ENCODE measurements at regions not wholly inside any gene's neighbourhood (a gene's known extent, or its start where the extent isn't known, plus 50 kb on each side); places are given as distances from the start of the nearest gene placed in this dataset.

GRCh38 chr7:47031786-47032535 lies 550.0 kb downstream of the TNS3 start:
- intact Hi-C loops (cut with DNase I): no loop called here
- H3K4me1 ChIP-seq (ENCODE audit: control insufficient read depth in 2 of 3, insufficient read depth in 2 of 3, low read depth in 1 of 3, low read length in 3 of 3): no peaks in the 10 kb centered on the region

GRCh38 chr7:47028284-47028683 lies 553.6 kb downstream of the TNS3 start:
- Histone ChIP-seq H3K4me3 (ENCODE audit: low read length in 3 of 3) (no peak overlapping the region), H3K27ac (ENCODE audit: low read depth in 2 of 2, low read length in 2 of 2) (no peak overlapping the region), H3K9me3 (ENCODE audit: control insufficient read depth in 2 of 3, insufficient read depth in 1 of 3, low read length in 3 of 3) (no peaks in the 10 kb centered on the region), H3K27me3 (ENCODE audit: control insufficient read depth, insufficient read depth, low read length) (no peaks in the 10 kb centered on the region), H3K4me1 (ENCODE audit: control insufficient read depth in 2 of 3, insufficient read depth in 2 of 3, low read depth in 1 of 3, low read length in 3 of 3) (no peaks in the 10 kb centered on the region), H3K9ac (ENCODE audit: low read length in 3 of 3) (no peak overlapping the region), H3K36me3 (ENCODE audit: control insufficient read depth in 2 of 3, insufficient read depth in 3 of 3, low read length in 3 of 3) (no peaks in the 10 kb centered on the region)
- intact Hi-C loops (cut with DNase I): no loop called here
- TF ChIP-seq CTCF (IDR thresholded peaks at IDR 0.05; ENCODE audit: borderline replicate concordance, extremely low read depth, insufficient read depth): no peak
- DNase-seq (no peak), FAIRE-seq (no peak)

More at GRCh38 chr7:47031786-47032535, 550.0 kb downstream of the TNS3 start:
- no peaks in the 10 kb centered on the region for H3K27me3 ChIP-seq (ENCODE audit: control insufficient read depth, insufficient read depth, low read length)
- no peak overlapping the region for H3K4me3 ChIP-seq (ENCODE audit: low read length in 3 of 3)
- no peak overlapping the region for H3K27ac ChIP-seq (ENCODE audit: low read depth in 2 of 2, low read length in 2 of 2)
- H3K9me3 ChIP-seq (ENCODE audit: control insufficient read depth in 2 of 3, insufficient read depth in 1 of 3, low read length in 3 of 3): no peaks in the 10 kb centered on the region
- FAIRE-seq (no peak), DNase-seq (peak in 1 of 5 donors; percentile 76)
- H3K9ac ChIP-seq (ENCODE audit: low read length in 3 of 3): no peak overlapping the region
- no peak for TF ChIP-seq CTCF (IDR thresholded peaks at IDR 0.05; ENCODE audit: borderline replicate concordance, extremely low read depth, insufficient read depth)
- H3K36me3 ChIP-seq (ENCODE audit: control insufficient read depth in 2 of 3, insufficient read depth in 3 of 3, low read length in 3 of 3): no peaks in the 10 kb centered on the region

GRCh38 chr7:47027695-47028240 lies 554.1 kb downstream of the TNS3 start:
- Histone ChIP-seq H3K4me1 (ENCODE audit: control insufficient read depth in 2 of 3, insufficient read depth in 2 of 3, low read depth in 1 of 3, low read length in 3 of 3) (no peaks in the 10 kb centered on the region), H3K4me3 (ENCODE audit: low read length in 3 of 3) (no peak overlapping the region), H3K9me3 (ENCODE audit: control insufficient read depth in 2 of 3, insufficient read depth in 1 of 3, low read length in 3 of 3) (no peaks in the 10 kb centered on the region), H3K36me3 (ENCODE audit: control insufficient read depth in 2 of 3, insufficient read depth in 3 of 3, low read length in 3 of 3) (no peaks in the 10 kb centered on the region), H3K9ac (ENCODE audit: low read length in 3 of 3) (no peak overlapping the region), H3K27ac (ENCODE audit: low read depth in 2 of 2, low read length in 2 of 2) (no peak overlapping the region), H3K27me3 (ENCODE audit: control insufficient read depth, insufficient read depth, low read length) (no peaks in the 10 kb centered on the region)
- no peak for TF ChIP-seq CTCF (IDR thresholded peaks at IDR 0.05; ENCODE audit: borderline replicate concordance, extremely low read depth, insufficient read depth)
- FAIRE-seq (no peak), DNase-seq (no peak)
- intact Hi-C loops (cut with DNase I): no loop called here
